ENCODE measurements at regions not wholly inside any gene's neighbourhood (a gene's known extent, or its start where the extent isn't known, plus 50 kb on each side); places are given as distances from the start of the nearest gene placed in this dataset.
"Not testable (repeated sequence)": the region's sequence is repeated elsewhere in the genome, so short reads cannot be mapped to it uniquely, and the experiment has no call there.

- no peak for TF ChIP-seq CTCF (IDR thresholded peaks at IDR 0.05; ENCODE audit: low read depth, low read length)
Measured at GRCh38 chr11:37171451-37171850, 573.4 kb upstream of the RAG2 start.

GRCh38 chr11:37170311-37170710 lies 572.3 kb upstream of the RAG2 start:
- TF ChIP-seq CTCF (IDR thresholded peaks at IDR 0.05; ENCODE audit: low read depth, low read length), result no peak
- no peak overlapping the region for H3K4me3 ChIP-seq (ENCODE audit: low read depth, low read length)

More at GRCh38 chr11:37171451-37171850, 573.4 kb upstream of the RAG2 start:
- H3K4me3 ChIP-seq (ENCODE audit: low read depth, low read length), result no peak overlapping the region

- H3K4me3 ChIP-seq (ENCODE audit: low read depth, low read length), result not testable (repeated sequence)
Measured at GRCh38 chr11:37145434-37145833, 547.4 kb upstream of the RAG2 start.

DNA sequence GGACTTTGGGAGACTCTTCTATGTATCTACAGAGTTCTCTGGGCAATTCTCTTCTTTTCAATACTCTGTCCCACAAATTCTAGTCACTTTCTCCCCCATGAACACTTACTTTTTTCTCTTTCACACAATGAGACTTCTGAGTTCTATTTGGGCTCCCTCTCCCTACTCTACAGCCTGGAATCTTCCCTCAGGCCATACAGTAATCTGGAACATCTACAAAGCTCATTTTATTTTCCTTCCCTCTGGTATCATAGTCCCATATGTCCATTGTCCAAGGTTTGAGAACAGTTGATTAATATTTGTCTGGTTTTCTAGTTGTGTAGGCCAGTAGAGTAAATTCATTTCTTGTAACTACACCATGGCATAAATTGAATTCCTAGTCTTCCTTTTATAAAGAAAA lies 544.6 kb upstream of the RAG2 start:
- no peak for TF ChIP-seq CTCF (IDR thresholded peaks at IDR 0.05; ENCODE audit: low read depth, low read length)
- H3K4me3 ChIP-seq (ENCODE audit: low read depth, low read length), result no peak overlapping the region

- no peak overlapping the region for H3K4me3 ChIP-seq (ENCODE audit: low read depth, low read length)
- TF ChIP-seq CTCF (IDR thresholded peaks at IDR 0.05; ENCODE audit: low read depth, low read length), result no peak
Measured at GRCh38 chr11:37141707-37142106, 543.7 kb upstream of the RAG2 start.

DNA sequence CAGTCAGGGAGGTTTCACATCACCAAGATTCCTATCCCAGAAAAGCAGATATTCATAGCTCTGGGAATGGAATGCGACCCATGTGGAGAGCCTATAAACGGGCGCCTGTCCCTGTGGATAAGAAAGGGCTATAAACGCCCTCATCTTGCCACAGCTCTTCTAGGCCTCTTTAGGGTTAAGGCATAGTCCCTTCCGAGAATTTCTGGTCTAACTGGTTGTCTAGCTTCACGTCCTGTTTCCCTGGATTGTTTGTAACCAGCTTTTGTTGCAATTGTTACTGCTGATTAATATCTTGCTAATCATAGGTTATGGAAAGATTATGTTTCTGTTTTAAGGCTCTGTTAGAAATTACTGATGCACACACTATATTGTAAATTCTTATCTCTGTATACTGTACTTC lies 537.6 kb upstream of the RAG2 start:
- H3K4me3 ChIP-seq (ENCODE audit: low read depth, low read length), result not testable (repeated sequence)

DNA sequence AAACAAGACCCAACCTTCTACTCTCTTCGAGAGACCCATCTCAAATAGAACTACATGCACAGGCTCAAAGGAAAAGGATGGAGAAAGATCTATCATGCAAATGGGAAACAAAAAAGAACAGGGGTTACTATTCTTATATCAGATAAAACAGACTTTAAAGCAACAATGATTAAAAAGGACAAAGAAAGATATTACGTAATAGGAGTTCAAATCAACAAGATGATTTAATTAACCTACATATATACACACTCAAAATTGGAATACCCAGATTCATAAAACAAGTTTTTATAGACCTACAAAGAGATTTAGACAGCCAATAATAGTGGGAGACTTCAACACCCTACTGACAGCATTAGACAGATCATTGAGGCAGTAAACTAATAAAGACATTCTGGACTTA lies 536.6 kb upstream of the RAG2 start:
- TF ChIP-seq CTCF (IDR thresholded peaks at IDR 0.05; ENCODE audit: low read depth, low read length), result no peak
- H3K4me3 ChIP-seq (ENCODE audit: low read depth, low read length), result no peak overlapping the region

DNA sequence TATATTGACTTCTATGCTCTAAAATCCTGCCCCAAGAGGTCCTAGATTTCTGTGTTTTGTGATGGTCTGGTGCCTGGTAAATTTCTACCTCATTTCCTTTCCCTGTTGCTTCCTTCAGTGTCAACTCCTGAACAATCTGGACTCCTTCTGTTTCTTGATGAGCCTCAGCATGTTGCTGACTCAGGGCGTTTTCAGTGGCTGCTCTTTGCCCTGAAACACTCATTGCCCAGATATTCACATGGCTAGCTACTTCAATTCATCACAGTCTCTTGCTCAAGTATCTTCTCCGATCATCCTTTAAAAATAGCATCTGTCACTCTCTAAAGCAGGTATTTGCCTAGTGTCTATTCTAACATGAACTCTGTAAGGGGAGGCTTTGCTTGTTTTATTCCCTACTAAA lies 526.3 kb upstream of the RAG2 start:
- no peak for TF ChIP-seq CTCF (IDR thresholded peaks at IDR 0.05; ENCODE audit: low read depth, low read length)
- no peak overlapping the region for H3K4me3 ChIP-seq (ENCODE audit: low read depth, low read length)

DNA sequence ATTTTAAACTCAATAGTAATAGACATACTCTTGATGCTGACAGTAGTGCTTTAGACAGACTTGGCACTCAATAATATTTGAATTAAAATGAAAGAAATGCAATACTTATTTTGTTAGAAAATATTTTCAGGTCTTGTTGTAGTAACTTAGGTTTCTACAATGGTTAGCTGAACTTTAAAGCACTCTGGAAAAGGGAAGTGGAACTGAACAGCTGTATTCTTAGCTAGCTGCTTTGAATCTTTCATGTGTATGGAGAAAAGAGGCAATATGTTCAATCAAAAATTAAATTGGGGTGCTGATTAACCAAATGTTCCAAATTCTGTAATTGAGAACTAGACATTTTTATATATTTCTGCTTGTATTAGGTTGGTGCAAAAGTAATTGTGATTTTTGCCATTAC lies 517.9 kb upstream of the RAG2 start:
- no peak for TF ChIP-seq CTCF (IDR thresholded peaks at IDR 0.05; ENCODE audit: low read depth, low read length)
- no peak overlapping the region for H3K4me3 ChIP-seq (ENCODE audit: low read depth, low read length)

Data from WI38 (cell line).